Keratinocyte (primary cell): ENCODE measurements at regions not wholly inside any gene's neighbourhood (a gene's known extent, or its start where the extent isn't known, plus 50 kb on each side); places are given as distances from the start of the nearest gene placed in this dataset.

ENCODE experiments used
- EZH2 ChIP-seq: IDR thresholded peaks from one replicate; pipeline ENCODE4 v1.6.1; 2012; ENCODE audit warnings: inconsistent platforms, mild to moderate bottlenecking, low read length, moderate library complexity
- TF ChIP-seq, protein P1 (sequence below), 3 experiments: IDR thresholded peaks in 1 of 3; conservative IDR thresholded peaks in 1 of 3; optimal IDR thresholded peaks in 1 of 3; 2 replicates in 2 of 3; 3 replicates in 1 of 3; pipeline versions ENCODE3 to v1.5.1; 2011; ENCODE audit warnings: low read length in 3 of 3, mild to moderate bottlenecking in 3 of 3, moderate library complexity in 2 of 3, control low read depth in 1 of 3, inconsistent platforms in 1 of 3; ENCODE audit not compliant: insufficient read depth in 2 of 3; ENCODE audit errors: extremely low read depth in 1 of 3

DNA sequence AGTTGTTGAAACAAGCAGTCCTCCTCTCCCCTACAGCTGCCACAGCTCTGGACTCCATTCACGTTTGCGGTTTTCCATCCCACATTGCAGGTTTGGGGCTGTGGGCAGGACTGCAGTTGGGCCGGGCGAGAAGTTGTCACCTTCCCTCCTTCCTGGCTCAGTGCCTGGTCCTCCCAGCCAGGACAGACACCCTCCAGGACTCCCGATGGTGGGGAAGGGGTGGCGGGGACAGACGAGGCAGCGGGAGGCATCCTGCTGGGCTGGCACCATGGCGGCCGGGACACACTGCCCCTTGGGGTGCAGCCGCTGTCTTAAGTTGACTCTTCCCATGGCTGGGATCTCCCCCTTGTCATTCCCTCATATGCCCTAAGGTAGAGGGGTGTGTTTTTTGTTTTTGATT is 615.2 kb downstream of the BRD1 start:
- TF ChIP-seq, protein P1, sequence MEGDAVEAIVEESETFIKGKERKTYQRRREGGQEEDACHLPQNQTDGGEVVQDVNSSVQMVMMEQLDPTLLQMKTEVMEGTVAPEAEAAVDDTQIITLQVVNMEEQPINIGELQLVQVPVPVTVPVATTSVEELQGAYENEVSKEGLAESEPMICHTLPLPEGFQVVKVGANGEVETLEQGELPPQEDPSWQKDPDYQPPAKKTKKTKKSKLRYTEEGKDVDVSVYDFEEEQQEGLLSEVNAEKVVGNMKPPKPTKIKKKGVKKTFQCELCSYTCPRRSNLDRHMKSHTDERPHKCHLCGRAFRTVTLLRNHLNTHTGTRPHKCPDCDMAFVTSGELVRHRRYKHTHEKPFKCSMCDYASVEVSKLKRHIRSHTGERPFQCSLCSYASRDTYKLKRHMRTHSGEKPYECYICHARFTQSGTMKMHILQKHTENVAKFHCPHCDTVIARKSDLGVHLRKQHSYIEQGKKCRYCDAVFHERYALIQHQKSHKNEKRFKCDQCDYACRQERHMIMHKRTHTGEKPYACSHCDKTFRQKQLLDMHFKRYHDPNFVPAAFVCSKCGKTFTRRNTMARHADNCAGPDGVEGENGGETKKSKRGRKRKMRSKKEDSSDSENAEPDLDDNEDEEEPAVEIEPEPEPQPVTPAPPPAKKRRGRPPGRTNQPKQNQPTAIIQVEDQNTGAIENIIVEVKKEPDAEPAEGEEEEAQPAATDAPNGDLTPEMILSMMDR (optimal IDR thresholded peaks at IDR 0.05 in 1 of 3, IDR thresholded peaks at IDR 0.05 in 1 of 3, conservative IDR thresholded peaks at IDR 0.05 in 1 of 3; ENCODE audit: extremely low read depth in 1 of 3, insufficient read depth in 2 of 3, low read length in 3 of 3) = no peak
- no peak for TF ChIP-seq EZH2
